ENCODE measurements at regions not wholly inside any gene's neighbourhood (a gene's known extent, or its start where the extent isn't known, plus 50 kb on each side); places are given as distances from the start of the nearest gene placed in this dataset.
A peak's percentile ranks its signal among the peaks of the same experiment; 100 is the strongest.

GRCh38 chr3:135784557-135784956 lies 181.0 kb upstream of the PPP2R3A start:
- no peak for ATAC-seq (ENCODE audit: low FRiP score in 2 of 2)

GRCh38 chr3:135788146-135788545 lies 177.4 kb upstream of the PPP2R3A start:
- no peaks in the 10 kb centered on the region for H3K27me3 ChIP-seq
- ATAC-seq (ENCODE audit: low FRiP score in 2 of 2) (no peak), DNase-seq (no peak)
- H3K36me3 ChIP-seq, result no peaks in the 10 kb centered on the region
- no peaks in the 10 kb centered on the region for H3K4me1 ChIP-seq
- no peak overlapping the region for H3K4me3 ChIP-seq
- H3K9me3 ChIP-seq, result no peaks in the 10 kb centered on the region
- TF ChIP-seq POLR2A (IDR thresholded peaks at IDR 0.05) (no peak), EP300 (IDR thresholded peaks at IDR 0.05) (no peak)
- H3K27ac ChIP-seq, result no peak overlapping the region
- WGBS, 2 donors, result 76 to 91% methylated on average over 3 to 4 of the region's 4 CpGs

More at GRCh38 chr3:135784557-135784956, 181.0 kb upstream of the PPP2R3A start:
- DNase-seq, result no peak
- no peak overlapping the region for H3K27ac ChIP-seq
- no peaks in the 10 kb centered on the region for H3K9me3 ChIP-seq
- no peaks in the 10 kb centered on the region for H3K36me3 ChIP-seq
- no peaks in the 10 kb centered on the region for H3K27me3 ChIP-seq
- TF ChIP-seq EP300 (IDR thresholded peaks at IDR 0.05), result no peak
- TF ChIP-seq POLR2AphosphoS5 (IDR thresholded peaks at IDR 0.05), result no peak
- no peak for TF ChIP-seq POLR2A (IDR thresholded peaks at IDR 0.05)
- TF ChIP-seq, protein P1, sequence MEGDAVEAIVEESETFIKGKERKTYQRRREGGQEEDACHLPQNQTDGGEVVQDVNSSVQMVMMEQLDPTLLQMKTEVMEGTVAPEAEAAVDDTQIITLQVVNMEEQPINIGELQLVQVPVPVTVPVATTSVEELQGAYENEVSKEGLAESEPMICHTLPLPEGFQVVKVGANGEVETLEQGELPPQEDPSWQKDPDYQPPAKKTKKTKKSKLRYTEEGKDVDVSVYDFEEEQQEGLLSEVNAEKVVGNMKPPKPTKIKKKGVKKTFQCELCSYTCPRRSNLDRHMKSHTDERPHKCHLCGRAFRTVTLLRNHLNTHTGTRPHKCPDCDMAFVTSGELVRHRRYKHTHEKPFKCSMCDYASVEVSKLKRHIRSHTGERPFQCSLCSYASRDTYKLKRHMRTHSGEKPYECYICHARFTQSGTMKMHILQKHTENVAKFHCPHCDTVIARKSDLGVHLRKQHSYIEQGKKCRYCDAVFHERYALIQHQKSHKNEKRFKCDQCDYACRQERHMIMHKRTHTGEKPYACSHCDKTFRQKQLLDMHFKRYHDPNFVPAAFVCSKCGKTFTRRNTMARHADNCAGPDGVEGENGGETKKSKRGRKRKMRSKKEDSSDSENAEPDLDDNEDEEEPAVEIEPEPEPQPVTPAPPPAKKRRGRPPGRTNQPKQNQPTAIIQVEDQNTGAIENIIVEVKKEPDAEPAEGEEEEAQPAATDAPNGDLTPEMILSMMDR (IDR thresholded peaks at IDR 0.05), result no peak
- WGBS, 2 donors, result 67 to 82% methylated on average over 1 of the region's 1 CpG
- H3K4me1 ChIP-seq, result no peaks in the 10 kb centered on the region
- H3K4me3 ChIP-seq, result no peak overlapping the region

- Histone ChIP-seq H3K4me3 (no peak overlapping the region), H3K27me3 (no peaks in the 10 kb centered on the region), H3K27ac (no peak overlapping the region), H3K4me1 (no peaks in the 10 kb centered on the region), H3K9me3 (no peaks in the 10 kb centered on the region), H3K36me3 (no peaks in the 10 kb centered on the region)
- DNase-seq, result no peak
- WGBS, 2 donors, result 87 to 94% methylated on average over 2 of the region's 2 CpGs
- TF ChIP-seq POLR2A (IDR thresholded peaks at IDR 0.05) (no peak), POLR2AphosphoS5 (IDR thresholded peaks at IDR 0.05) (no peak), EP300 (IDR thresholded peaks at IDR 0.05) (no peak)
- TF ChIP-seq, protein P1 (IDR thresholded peaks at IDR 0.05), result no peak
- ATAC-seq (ENCODE audit: low FRiP score in 2 of 2), result peak in 1 of 2 donors; percentile 7
Measured at GRCh38 chr3:135788978-135789377, 176.6 kb upstream of the PPP2R3A start.

GRCh38 chr3:135792174-135792573 lies 173.4 kb upstream of the PPP2R3A start:
- no peak for ATAC-seq (ENCODE audit: low FRiP score in 2 of 2)

DNA sequence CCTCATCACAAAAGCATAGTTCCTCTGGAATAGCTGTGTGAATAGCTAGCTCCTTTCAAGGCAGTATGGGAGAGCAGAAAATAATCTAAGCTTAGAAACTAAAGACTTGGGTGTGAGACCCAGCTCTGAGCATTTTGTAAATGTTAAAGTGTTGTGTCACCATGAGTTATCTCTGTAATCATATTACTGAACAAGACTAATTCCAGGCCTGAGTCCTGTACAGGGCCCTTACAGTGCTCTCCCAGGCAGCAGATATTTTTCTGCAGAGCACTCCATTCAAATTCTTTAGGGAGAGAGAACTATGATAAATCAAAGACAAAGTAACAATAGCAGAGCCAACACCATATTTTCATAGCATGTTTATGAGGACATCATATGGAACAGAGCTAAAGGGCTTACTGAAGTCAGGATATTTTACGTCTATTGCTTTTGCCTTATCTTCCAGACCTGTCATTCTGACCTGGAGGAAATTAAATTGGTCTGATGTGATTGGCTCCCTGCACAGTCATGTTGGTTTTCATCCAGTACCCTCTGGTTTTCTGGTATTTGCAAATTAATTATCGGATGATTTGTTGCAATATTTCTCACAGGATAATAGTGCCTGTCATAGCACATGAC lies 172.6 kb upstream of the PPP2R3A start:
- ATAC-seq (ENCODE audit: low FRiP score in 2 of 2), result no peak
- no peaks in the 10 kb centered on the region for H3K36me3 ChIP-seq
- DNase-seq, result no peak
- no peak overlapping the region for H3K4me3 ChIP-seq
- H3K27me3 ChIP-seq, result no peaks in the 10 kb centered on the region
- TF ChIP-seq POLR2AphosphoS5 (IDR thresholded peaks at IDR 0.05) (no peak), POLR2A (IDR thresholded peaks at IDR 0.05) (no peak), EP300 (IDR thresholded peaks at IDR 0.05) (no peak)
- TF ChIP-seq, protein P1 (IDR thresholded peaks at IDR 0.05), result no peak
- WGBS, 2 donors, result 82 to 83% methylated on average over 2 of the region's 2 CpGs
- no peak overlapping the region for H3K27ac ChIP-seq
- no peaks in the 10 kb centered on the region for H3K9me3 ChIP-seq
- H3K4me1 ChIP-seq, result no peaks in the 10 kb centered on the region

More at GRCh38 chr3:135792174-135792573, 173.4 kb upstream of the PPP2R3A start:
- DNase-seq, result no peak
- Histone ChIP-seq H3K27me3 (no peaks in the 10 kb centered on the region), H3K4me1 (no peaks in the 10 kb centered on the region), H3K4me3 (no peak overlapping the region), H3K27ac (no peak overlapping the region), H3K9me3 (no peaks in the 10 kb centered on the region), H3K36me3 (no peaks in the 10 kb centered on the region)
- 75 to 77% methylated on average over 4 to 6 of the region's 6 CpGs for whole genome bisulfite sequencing, 2 donors
- TF ChIP-seq POLR2A (IDR thresholded peaks at IDR 0.05) (no peak), EP300 (IDR thresholded peaks at IDR 0.05) (no peak), POLR2AphosphoS5 (IDR thresholded peaks at IDR 0.05) (no peak)
- TF ChIP-seq, protein P1 (IDR thresholded peaks at IDR 0.05), result no peak
